ENCODE measurements at regions not wholly inside any gene's neighbourhood (a gene's known extent, or its start where the extent isn't known, plus 50 kb on each side); places are given as distances from the start of the nearest gene placed in this dataset.

DNA sequence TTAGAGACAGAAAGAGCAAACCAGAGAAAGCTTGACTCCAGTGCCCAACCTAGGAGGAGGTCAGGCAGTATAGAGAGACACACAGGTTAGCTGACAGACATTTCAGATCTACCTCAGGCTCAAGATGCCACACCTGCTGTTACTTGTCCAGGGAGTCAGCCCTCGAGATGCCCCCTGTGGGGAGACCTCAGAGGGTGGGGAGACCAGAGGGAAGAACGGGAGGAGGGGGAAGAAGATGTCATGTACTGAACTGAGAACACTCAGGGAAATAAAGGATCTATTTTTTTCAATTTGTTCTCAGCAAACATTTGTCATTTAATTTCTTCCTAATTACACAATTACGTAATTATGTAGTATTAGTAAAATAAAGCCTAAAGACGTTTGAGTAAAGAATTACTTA is 196.3 kb upstream of the CADM1 start:
- peaks cover 4% of the 10 kb centered on the region for H3K27me3 Mint-ChIP-seq (ENCODE audit: unreplicated experiment)
- no peak for DNase-seq
- H3K4me1 Mint-ChIP-seq (ENCODE audit: low read depth, unreplicated experiment): peaks cover 27% of the 10 kb centered on the region
- no peak overlapping the region for H3K27ac Mint-ChIP-seq (ENCODE audit: unreplicated experiment)
- no peak overlapping the region for H3K4me3 Mint-ChIP-seq (ENCODE audit: unreplicated experiment)
- peaks cover 29% of the 10 kb centered on the region for H3K36me3 Mint-ChIP-seq (ENCODE audit: unreplicated experiment)
- peaks cover 6% of the 10 kb centered on the region for H3K9me3 Mint-ChIP-seq (ENCODE audit: unreplicated experiment)
- TF ChIP-seq CTCF (IDR thresholded peaks at IDR 0.05; ENCODE audit: partially characterized antibody, unreplicated experiment): no peak

DNA sequence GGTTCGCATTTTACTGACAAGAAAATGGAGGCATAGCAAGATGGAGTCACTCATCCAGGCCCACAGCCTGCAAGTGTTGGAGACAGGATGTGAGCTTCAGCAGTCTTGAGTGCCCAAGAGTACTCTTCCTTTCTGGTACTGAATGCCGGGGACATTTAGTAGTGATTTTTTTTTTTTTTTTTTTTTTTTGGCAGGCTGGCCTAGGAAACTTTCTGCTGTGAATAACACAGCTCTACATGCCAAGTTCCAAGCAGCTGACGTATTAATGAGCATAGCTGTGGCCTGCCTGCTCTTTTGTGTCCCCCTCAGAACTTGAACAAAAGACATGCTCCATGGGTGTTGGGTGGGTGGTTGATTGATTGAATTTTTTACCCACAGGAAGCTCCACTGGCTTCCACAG is 195.5 kb upstream of the CADM1 start:
- H3K36me3 Mint-ChIP-seq (ENCODE audit: unreplicated experiment): peaks cover 22% of the 10 kb centered on the region
- no peak overlapping the region for H3K4me3 Mint-ChIP-seq (ENCODE audit: unreplicated experiment)
- no peak for TF ChIP-seq CTCF (IDR thresholded peaks at IDR 0.05; ENCODE audit: partially characterized antibody, unreplicated experiment)
- H3K4me1 Mint-ChIP-seq (ENCODE audit: low read depth, unreplicated experiment): peaks cover 31% of the 10 kb centered on the region
- no peak for DNase-seq
- H3K27me3 Mint-ChIP-seq (ENCODE audit: unreplicated experiment): peaks cover 2% of the 10 kb centered on the region
- H3K27ac Mint-ChIP-seq (ENCODE audit: unreplicated experiment): no peak overlapping the region
- H3K9me3 Mint-ChIP-seq (ENCODE audit: unreplicated experiment): peaks cover 6% of the 10 kb centered on the region

GRCh38 chr11:115699326-115699725 is 195.1 kb upstream of the CADM1 start:
- Mint-ChIP-seq H3K4me3 (ENCODE audit: unreplicated experiment) (no peak overlapping the region), H3K27ac (ENCODE audit: unreplicated experiment) (no peak overlapping the region), H3K27me3 (ENCODE audit: unreplicated experiment) (peaks cover under 1% of the 10 kb centered on the region), H3K36me3 (ENCODE audit: unreplicated experiment) (peaks cover 21% of the 10 kb centered on the region), H3K4me1 (ENCODE audit: low read depth, unreplicated experiment) (peaks cover 31% of the 10 kb centered on the region), H3K9me3 (ENCODE audit: unreplicated experiment) (peaks cover 2% of the 10 kb centered on the region)
- TF ChIP-seq CTCF (IDR thresholded peaks at IDR 0.05; ENCODE audit: partially characterized antibody, unreplicated experiment): no peak
- DNase-seq: no peak

- H3K4me3 Mint-ChIP-seq (ENCODE audit: unreplicated experiment): no peak overlapping the region
- H3K27me3 Mint-ChIP-seq (ENCODE audit: unreplicated experiment): no peaks in the 10 kb centered on the region
- peaks cover 31% of the 10 kb centered on the region for H3K4me1 Mint-ChIP-seq (ENCODE audit: low read depth, unreplicated experiment)
- no peak for TF ChIP-seq CTCF (IDR thresholded peaks at IDR 0.05; ENCODE audit: partially characterized antibody, unreplicated experiment)
- no peak for DNase-seq
- H3K36me3 Mint-ChIP-seq (ENCODE audit: unreplicated experiment): peaks cover 19% of the 10 kb centered on the region
- peaks cover under 1% of the 10 kb centered on the region for H3K9me3 Mint-ChIP-seq (ENCODE audit: unreplicated experiment)
- no peak overlapping the region for H3K27ac Mint-ChIP-seq (ENCODE audit: unreplicated experiment)
These were observed 194.0 kb upstream of the CADM1 start for GRCh38 chr11:115698243-115698642.

GRCh38 chr11:115696563-115696962 is 192.3 kb upstream of the CADM1 start:
- Mint-ChIP-seq H3K27ac (ENCODE audit: unreplicated experiment) (no peak overlapping the region), H3K4me3 (ENCODE audit: unreplicated experiment) (no peak overlapping the region), H3K36me3 (ENCODE audit: unreplicated experiment) (peaks cover 10% of the 10 kb centered on the region), H3K27me3 (ENCODE audit: unreplicated experiment) (peaks cover 2% of the 10 kb centered on the region), H3K9me3 (ENCODE audit: unreplicated experiment) (peaks cover 2% of the 10 kb centered on the region), H3K4me1 (ENCODE audit: low read depth, unreplicated experiment) (peaks cover 32% of the 10 kb centered on the region)
- DNase-seq: no peak
- no peak for TF ChIP-seq CTCF (IDR thresholded peaks at IDR 0.05; ENCODE audit: partially characterized antibody, unreplicated experiment)
